MCF 10A (cell line): ENCODE measurements at regions not wholly inside any gene's neighbourhood (a gene's known extent, or its start where the extent isn't known, plus 50 kb on each side); places are given as distances from the start of the nearest gene placed in this dataset.

ENCODE experiments used
- BruUV-seq: library from RNA; stranded (reverse); fragments of 400-500 nt; replicated peaks from 2 replicates; lab custom pipeline; 2021; lab: Mats Ljungman, UMichigan
- CTCF ChIA-PET: fragments of 300-600 bp; sonication (Branson Sonifier 250); formaldehyde crosslinking; extraction: SDS; loops from one replicate; lab custom pipeline; 2021; ENCODE audit warnings: antibody characterized with exemption, inconsistent platforms; lab: Yijun Ruan, JAX
- POLR2A ChIA-PET: fragments of 300-600, 350-650 bp; sonication (Branson Sonifier 250); formaldehyde crosslinking; extraction: SDS; loops from one replicate; lab custom pipeline; 2020; ENCODE audit warnings: antibody characterized with exemption, inconsistent platforms; lab: Yijun Ruan, JAX
- DNase-seq: peaks from one replicate; pipeline ENCODE4 v3.0.0-alpha.2; 2018; ENCODE audit not compliant: unreplicated experiment
- H3K27ac Mint-ChIP-seq: one replicate; pipeline ENCODE4 v1.8.0; 2022; ENCODE audit warnings: mild to moderate bottlenecking, low read depth, mixed read lengths; ENCODE audit not compliant: unreplicated experiment
- H3K27me3 Mint-ChIP-seq: one replicate; pipeline ENCODE4 v1.8.0; 2022; ENCODE audit warnings: mixed read lengths; ENCODE audit not compliant: insufficient read depth, unreplicated experiment
- H3K36me3 Mint-ChIP-seq: one replicate; pipeline ENCODE4 v1.8.0; 2022; ENCODE audit warnings: mild to moderate bottlenecking, moderate library complexity, mixed read lengths; ENCODE audit not compliant: insufficient read depth, unreplicated experiment
- H3K4me1 Mint-ChIP-seq: one replicate; pipeline ENCODE4 v1.8.0; 2022; ENCODE audit warnings: mixed read lengths; ENCODE audit not compliant: insufficient read depth, unreplicated experiment
- H3K4me3 Mint-ChIP-seq: one replicate; pipeline ENCODE4 v1.8.0; 2022; ENCODE audit warnings: mild to moderate bottlenecking, moderate library complexity, mixed read lengths; ENCODE audit not compliant: unreplicated experiment
- H3K9me3 Mint-ChIP-seq: one replicate; pipeline ENCODE4 v1.8.0; 2022; ENCODE audit warnings: mixed read lengths; ENCODE audit not compliant: unreplicated experiment
- intact Hi-C: fragments of 100-400 bp; cut with micrococcal nuclease; formaldehyde crosslinking; loops from 2 replicates; pipeline ENCODE4 v1.14.1; 2022
- TF ChIP-seq, protein P1 (sequence below): fragments of 200-600 bp; IDR thresholded peaks from one replicate; pipeline ENCODE4 v1.8.0; 2022; ENCODE audit warnings: antibody characterized with exemption, mild to moderate bottlenecking; ENCODE audit not compliant: unreplicated experiment

- H3K9me3 Mint-ChIP-seq: no peaks in the 10 kb centered on the region
- H3K4me3 Mint-ChIP-seq: no peak overlapping the region
- no peak for DNase-seq
- intact Hi-C loops: no loop called here
- no peaks in the 10 kb centered on the region for H3K36me3 Mint-ChIP-seq
- no peaks in the 10 kb centered on the region for H3K27me3 Mint-ChIP-seq
- H3K27ac Mint-ChIP-seq: no peak overlapping the region
- CTCF ChIA-PET: no interaction called here
- H3K4me1 Mint-ChIP-seq: no peaks in the 10 kb centered on the region
- POLR2A ChIA-PET: no interaction called here
- TF ChIP-seq, protein P1, sequence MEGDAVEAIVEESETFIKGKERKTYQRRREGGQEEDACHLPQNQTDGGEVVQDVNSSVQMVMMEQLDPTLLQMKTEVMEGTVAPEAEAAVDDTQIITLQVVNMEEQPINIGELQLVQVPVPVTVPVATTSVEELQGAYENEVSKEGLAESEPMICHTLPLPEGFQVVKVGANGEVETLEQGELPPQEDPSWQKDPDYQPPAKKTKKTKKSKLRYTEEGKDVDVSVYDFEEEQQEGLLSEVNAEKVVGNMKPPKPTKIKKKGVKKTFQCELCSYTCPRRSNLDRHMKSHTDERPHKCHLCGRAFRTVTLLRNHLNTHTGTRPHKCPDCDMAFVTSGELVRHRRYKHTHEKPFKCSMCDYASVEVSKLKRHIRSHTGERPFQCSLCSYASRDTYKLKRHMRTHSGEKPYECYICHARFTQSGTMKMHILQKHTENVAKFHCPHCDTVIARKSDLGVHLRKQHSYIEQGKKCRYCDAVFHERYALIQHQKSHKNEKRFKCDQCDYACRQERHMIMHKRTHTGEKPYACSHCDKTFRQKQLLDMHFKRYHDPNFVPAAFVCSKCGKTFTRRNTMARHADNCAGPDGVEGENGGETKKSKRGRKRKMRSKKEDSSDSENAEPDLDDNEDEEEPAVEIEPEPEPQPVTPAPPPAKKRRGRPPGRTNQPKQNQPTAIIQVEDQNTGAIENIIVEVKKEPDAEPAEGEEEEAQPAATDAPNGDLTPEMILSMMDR: no peak
- no TSS peak for BruUV-seq
Measured at GRCh38 chr11:23041001-23041503, 180.8 kb upstream of the CCDC179 start.

DNA sequence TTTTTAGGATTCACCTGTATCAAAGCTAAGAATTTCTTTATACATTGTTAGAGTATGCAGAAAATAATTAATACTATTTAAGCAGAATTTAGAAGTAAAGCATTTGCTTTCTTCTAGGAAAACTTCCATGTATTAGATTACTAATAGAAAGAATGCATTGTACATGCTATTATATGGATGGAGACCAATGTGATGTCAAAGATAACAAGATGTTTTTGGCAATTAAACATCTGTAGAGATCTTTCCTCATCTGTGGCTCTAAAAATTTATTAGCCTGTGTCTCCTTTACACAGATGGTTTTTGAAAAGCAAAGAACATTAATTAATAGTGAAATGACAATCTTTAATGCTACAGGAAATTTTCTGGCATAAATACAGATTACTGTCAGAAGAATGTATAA is 198.4 kb upstream of the CCDC179 start:
- no peak for DNase-seq
- Mint-ChIP-seq H3K36me3 (no peaks in the 10 kb centered on the region), H3K27me3 (peaks cover 24% of the 10 kb centered on the region), H3K27ac (no peak overlapping the region), H3K4me1 (no peaks in the 10 kb centered on the region), H3K9me3 (peaks cover 7% of the 10 kb centered on the region), H3K4me3 (no peak overlapping the region)
- ChIA-PET CTCF (no interaction called here), POLR2A (no interaction called here)
- TF ChIP-seq, protein P1: no peak
- intact Hi-C loops: no loop called here
- no TSS peak for BruUV-seq

GRCh38 chr11:23063276-23063675 is 203.0 kb upstream of the CCDC179 start:
- ChIA-PET CTCF (no interaction called here), POLR2A (no interaction called here)
- intact Hi-C loops: no loop called here
- no TSS peak for BruUV-seq
- no peak overlapping the region for H3K4me3 Mint-ChIP-seq
- DNase-seq: no peak
- H3K27me3 Mint-ChIP-seq: peaks cover 34% of the 10 kb centered on the region
- TF ChIP-seq, protein P1: no peak
- H3K27ac Mint-ChIP-seq: no peak overlapping the region
- H3K36me3 Mint-ChIP-seq: no peaks in the 10 kb centered on the region
- H3K4me1 Mint-ChIP-seq: no peaks in the 10 kb centered on the region
- peaks cover 14% of the 10 kb centered on the region for H3K9me3 Mint-ChIP-seq

- no peak overlapping the region for H3K27ac Mint-ChIP-seq
- H3K4me1 Mint-ChIP-seq: no peaks in the 10 kb centered on the region
- no peak for DNase-seq
- no peak overlapping the region for H3K4me3 Mint-ChIP-seq
- H3K9me3 Mint-ChIP-seq: no peaks in the 10 kb centered on the region
- no peaks in the 10 kb centered on the region for H3K36me3 Mint-ChIP-seq
- TF ChIP-seq, protein P1: no peak
- intact Hi-C loops: no loop called here
- ChIA-PET CTCF (no interaction called here), POLR2A (no interaction called here)
- no TSS peak for BruUV-seq
- H3K27me3 Mint-ChIP-seq: no peaks in the 10 kb centered on the region
Measured at GRCh38 chr11:23078289-23078971, 218.2 kb upstream of the CCDC179 start.
